ENCODE measurements at regions not wholly inside any gene's neighbourhood (a gene's known extent, or its start where the extent isn't known, plus 50 kb on each side); places are given as distances from the start of the nearest gene placed in this dataset.

DNA sequence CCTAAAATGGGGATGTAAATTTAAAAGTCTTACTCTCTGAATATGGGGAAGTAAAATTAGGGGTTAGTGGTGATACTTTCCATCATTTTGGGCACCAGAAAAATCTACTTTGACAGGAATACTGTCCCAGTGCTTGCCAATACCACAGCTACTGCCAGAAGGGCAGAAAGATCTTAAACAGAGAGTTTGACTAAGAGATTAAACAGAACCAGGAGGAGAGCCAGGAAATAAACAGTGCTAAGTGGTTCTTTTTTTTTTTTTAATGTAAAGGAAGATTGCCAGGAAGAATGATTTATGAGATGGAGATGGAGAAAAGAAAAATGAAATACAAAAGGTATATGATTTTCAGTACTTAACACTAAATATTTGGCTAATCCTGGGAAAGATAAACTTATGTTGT is 126.8 kb downstream of the RTL3 start:
- TF ChIP-seq, protein P1, sequence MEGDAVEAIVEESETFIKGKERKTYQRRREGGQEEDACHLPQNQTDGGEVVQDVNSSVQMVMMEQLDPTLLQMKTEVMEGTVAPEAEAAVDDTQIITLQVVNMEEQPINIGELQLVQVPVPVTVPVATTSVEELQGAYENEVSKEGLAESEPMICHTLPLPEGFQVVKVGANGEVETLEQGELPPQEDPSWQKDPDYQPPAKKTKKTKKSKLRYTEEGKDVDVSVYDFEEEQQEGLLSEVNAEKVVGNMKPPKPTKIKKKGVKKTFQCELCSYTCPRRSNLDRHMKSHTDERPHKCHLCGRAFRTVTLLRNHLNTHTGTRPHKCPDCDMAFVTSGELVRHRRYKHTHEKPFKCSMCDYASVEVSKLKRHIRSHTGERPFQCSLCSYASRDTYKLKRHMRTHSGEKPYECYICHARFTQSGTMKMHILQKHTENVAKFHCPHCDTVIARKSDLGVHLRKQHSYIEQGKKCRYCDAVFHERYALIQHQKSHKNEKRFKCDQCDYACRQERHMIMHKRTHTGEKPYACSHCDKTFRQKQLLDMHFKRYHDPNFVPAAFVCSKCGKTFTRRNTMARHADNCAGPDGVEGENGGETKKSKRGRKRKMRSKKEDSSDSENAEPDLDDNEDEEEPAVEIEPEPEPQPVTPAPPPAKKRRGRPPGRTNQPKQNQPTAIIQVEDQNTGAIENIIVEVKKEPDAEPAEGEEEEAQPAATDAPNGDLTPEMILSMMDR (IDR thresholded peaks at IDR 0.05; ENCODE audit: low read length, missing control alignments): no peak
- no peak for DNase-seq (ENCODE audit: low read depth)
- H3K4me3 ChIP-seq (replicated peaks; ENCODE audit: low read depth, low read length): no peak overlapping the region

DNA sequence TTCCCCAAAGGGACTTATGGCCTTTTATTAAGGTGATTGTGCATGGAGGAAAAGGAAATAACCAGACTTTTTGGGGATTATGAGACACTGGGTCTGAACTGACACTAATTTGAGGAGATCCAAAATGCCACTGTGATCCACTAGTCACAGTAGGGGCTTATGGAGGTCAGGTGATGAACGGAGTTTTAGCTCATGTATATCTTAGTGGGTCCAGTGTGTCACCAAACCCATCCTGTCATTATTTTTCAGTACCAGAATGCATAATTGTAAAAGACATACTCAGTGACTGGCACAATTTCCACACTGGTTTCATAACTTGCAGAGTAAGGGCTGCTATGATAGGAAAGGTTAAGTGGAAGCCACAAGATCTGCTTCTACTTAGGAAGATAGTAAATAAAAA is 131.3 kb downstream of the RTL3 start:
- no peak overlapping the region for H3K4me3 ChIP-seq (replicated peaks; ENCODE audit: low read depth, low read length)
- no peak for DNase-seq (ENCODE audit: low read depth)
- TF ChIP-seq, protein P1 (IDR thresholded peaks at IDR 0.05; ENCODE audit: low read length, missing control alignments): no peak

DNA sequence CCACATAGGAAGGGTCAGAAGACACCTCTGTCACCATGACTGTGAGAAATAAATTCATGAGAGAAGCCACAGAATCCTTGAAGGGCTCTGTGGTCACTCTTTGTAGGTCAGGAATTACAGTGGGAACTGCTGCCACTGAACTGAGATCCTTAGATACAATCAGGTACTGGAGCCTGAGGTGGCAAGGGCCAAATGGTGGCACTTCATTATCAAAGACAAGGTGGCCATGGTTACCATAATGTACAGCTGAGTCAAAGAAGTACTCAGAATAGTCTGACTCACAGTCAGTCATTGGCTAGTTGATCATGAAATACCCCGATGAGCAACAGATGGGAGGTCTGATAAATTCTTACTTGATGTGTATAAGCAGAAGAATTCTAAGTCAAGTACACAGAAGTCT is 131.9 kb downstream of the RTL3 start:
- TF ChIP-seq, protein P1 (IDR thresholded peaks at IDR 0.05; ENCODE audit: low read length, missing control alignments): no peak
- no peak overlapping the region for H3K4me3 ChIP-seq (replicated peaks; ENCODE audit: low read depth, low read length)
- DNase-seq (ENCODE audit: low read depth): peak; percentile 17

DNA sequence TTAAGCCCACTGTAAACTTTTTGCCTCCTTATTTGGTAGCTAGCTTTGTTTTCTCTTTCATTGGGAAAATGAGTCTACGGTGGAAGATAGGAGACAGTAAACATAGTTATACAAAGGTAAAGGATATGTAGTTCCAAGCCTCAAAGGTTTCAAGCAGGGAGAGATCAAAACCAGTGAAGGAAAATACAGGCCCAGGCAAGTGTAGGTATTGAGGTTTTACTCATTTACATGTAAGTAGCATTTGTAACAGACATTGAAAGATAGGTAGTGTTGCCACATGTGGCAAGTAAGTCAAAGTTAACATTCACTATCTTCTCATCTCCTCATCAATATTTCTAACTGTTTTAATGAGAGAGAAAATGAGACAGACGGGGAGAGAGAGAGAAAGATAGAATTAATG is 136.5 kb downstream of the RTL3 start:
- H3K4me3 ChIP-seq (replicated peaks; ENCODE audit: low read depth, low read length): no peak overlapping the region
- TF ChIP-seq, protein P1 (IDR thresholded peaks at IDR 0.05; ENCODE audit: low read length, missing control alignments): no peak
- no peak for DNase-seq (ENCODE audit: low read depth)

DNA sequence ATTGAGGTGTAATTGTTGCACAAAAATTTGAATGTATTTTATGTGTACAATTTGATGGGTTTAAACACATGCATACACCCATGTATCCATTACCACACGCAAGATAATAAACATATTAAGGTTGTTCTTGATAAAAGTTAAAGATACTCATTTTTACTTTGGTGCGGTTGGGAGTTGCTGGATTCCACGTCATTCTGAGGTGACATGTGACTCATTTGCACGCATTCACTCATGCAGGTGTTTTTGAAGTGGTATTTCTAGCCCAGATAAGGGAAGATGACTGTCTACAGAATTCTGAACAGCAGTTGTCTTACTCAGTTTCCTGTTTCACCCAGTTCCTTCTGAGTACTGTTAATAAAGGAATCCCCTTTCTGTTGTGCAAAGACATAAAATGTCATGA is 142.0 kb downstream of the RTL3 start:
- H3K4me3 ChIP-seq (replicated peaks; ENCODE audit: low read depth, low read length): no peak overlapping the region
- TF ChIP-seq, protein P1 (IDR thresholded peaks at IDR 0.05; ENCODE audit: low read length, missing control alignments): no peak
- DNase-seq (ENCODE audit: low read depth): peak; percentile 30

DNA sequence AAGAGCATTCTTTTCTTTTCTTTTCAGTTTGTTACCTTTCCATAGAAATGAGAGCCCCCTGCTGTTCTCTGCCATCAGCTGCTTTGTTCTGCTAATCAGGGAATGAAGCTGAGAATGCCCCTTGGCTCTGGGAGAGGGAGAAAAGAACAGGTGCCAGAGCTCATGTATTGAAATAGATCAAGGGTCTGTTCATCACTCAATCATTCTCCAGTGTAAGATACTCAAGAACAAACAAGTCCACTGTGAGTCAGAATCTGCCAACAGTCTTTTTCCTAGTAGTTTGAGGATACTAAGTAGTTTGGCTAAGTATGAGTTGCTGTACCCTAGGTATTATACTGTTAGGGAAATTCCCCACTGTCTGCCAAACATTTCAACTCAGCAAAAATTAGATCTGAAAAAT is 144.3 kb downstream of the RTL3 start:
- TF ChIP-seq, protein P1 (IDR thresholded peaks at IDR 0.05; ENCODE audit: low read length, missing control alignments): peak; percentile 13

DNA sequence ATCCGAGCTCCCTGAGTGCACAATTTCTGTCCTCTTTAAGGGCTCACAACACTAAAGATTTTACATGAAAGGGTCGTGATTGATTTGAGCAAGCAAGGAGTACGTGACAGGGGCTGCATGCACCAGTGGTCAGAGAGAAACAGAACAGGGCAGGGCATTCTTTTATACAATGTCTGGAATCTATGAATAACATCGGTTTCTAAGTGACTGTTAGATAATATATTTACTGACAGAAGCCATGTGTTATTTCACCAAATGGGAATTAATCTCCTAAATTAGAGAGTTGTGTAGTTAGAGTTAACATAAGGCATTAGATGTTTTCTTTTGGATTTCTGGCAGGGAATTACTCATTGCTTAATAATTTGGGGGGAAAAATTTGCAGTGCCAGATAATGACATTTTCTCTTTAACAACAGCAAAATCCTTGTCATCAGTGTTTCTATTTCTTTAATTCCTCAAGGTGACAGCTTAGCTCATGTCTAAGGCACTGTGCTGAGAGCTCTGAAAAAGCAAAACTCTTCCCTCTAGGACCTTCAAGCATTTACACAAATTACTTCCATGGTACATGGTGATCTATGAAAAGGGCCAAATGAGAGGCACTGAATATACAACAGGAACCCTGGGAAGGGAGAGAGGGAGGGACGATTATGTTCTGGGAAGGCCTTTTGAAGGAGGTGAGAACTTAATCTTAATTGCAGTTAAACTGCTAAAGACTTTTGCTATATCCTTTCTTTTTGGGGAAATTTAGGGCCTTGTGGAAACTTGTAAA is 145.0 kb downstream of the RTL3 start:
- TF ChIP-seq, protein P1 (IDR thresholded peaks at IDR 0.05; ENCODE audit: low read length, missing control alignments): no peak
- no peak for DNase-seq (ENCODE audit: low read depth)
- no peak overlapping the region for H3K4me3 ChIP-seq (replicated peaks; ENCODE audit: low read depth, low read length)

More for the DNA sequence above, 144.3 kb downstream of the RTL3 start:
- DNase-seq (ENCODE audit: low read depth): no peak
- H3K4me3 ChIP-seq (replicated peaks; ENCODE audit: low read depth, low read length): no peak overlapping the region
